Spinal cord (tissue), 9 donors: ENCODE measurements at regions not wholly inside any gene's neighbourhood (a gene's known extent, or its start where the extent isn't known, plus 50 kb on each side); places are given as distances from the start of the nearest gene placed in this dataset.
A peak's percentile ranks its signal among the peaks of the same experiment; 100 is the strongest.

Source experiments
- DNase-seq, 6 donors: peaks; one replicate each; pipeline versions ENCODE4 v3.0.0 to v3.0.0-alpha.2; 2013 to 2015; ENCODE audit warnings: low spot score in 6 of 6, low read depth in 4 of 6
- H3K27ac ChIP-seq: one replicate; pipeline ENCODE4 v1.5.1; 2013; ENCODE audit warnings: low read depth, low read length, control low read depth
- H3K27me3 ChIP-seq: one replicate; pipeline ENCODE4 v1.6.1; 2013; ENCODE audit warnings: low read length; ENCODE audit not compliant: control insufficient read depth, insufficient read depth
- H3K36me3 ChIP-seq: one replicate; pipeline ENCODE4 v1.6.1; 2013; ENCODE audit warnings: low read length; ENCODE audit not compliant: control insufficient read depth, insufficient read depth
- H3K4me1 ChIP-seq: one replicate; pipeline ENCODE4 v1.6.1; 2013; ENCODE audit warnings: low read length; ENCODE audit not compliant: control insufficient read depth, insufficient read depth
- H3K4me3 ChIP-seq: one replicate; pipeline ENCODE4 v1.5.1; 2013; ENCODE audit warnings: low read depth, low read length, control low read depth
- H3K9me3 ChIP-seq: one replicate; pipeline ENCODE4 v1.6.1; 2013; ENCODE audit warnings: low read length; ENCODE audit not compliant: control insufficient read depth, insufficient read depth
- WGBS: methylation state at CpG from one replicate; pipeline ENCODE4 v1.1.5; 2013; ENCODE audit warnings: missing lambda C conversion rate; ENCODE audit not compliant: insufficient coverage; 5-methylcytosine and 5-hydroxymethylcytosine counted together
- donor health status: healthy.

- Histone ChIP-seq H3K27ac (no peak overlapping the region), H3K4me3 (no peak overlapping the region), H3K9me3 (no peaks in the 10 kb centered on the region), H3K36me3 (no peaks in the 10 kb centered on the region), H3K27me3 (no peaks in the 10 kb centered on the region), H3K4me1 (no peaks in the 10 kb centered on the region)
- no peak for DNase-seq
- WGBS = 78% methylated on average over 2 of the region's 2 CpGs
Measured at GRCh38 chr6:23390221-23390620, 735.8 kb upstream of the NRSN1 start.

- H3K4me3 ChIP-seq = no peak overlapping the region
- H3K36me3 ChIP-seq = no peaks in the 10 kb centered on the region
- no peaks in the 10 kb centered on the region for H3K9me3 ChIP-seq
- H3K27ac ChIP-seq = no peak overlapping the region
- WGBS = 46% methylated on average over 2 of the region's 2 CpGs
- DNase-seq = peak in 2 of 6 donors; percentile 59 to 70
- H3K4me1 ChIP-seq = no peaks in the 10 kb centered on the region
- H3K27me3 ChIP-seq = no peaks in the 10 kb centered on the region
Measured at GRCh38 chr6:23394681-23395080, 731.3 kb upstream of the NRSN1 start.

GRCh38 chr6:23395381-23395780 is 730.6 kb upstream of the NRSN1 start:
- H3K27ac ChIP-seq = no peak overlapping the region
- no peaks in the 10 kb centered on the region for H3K27me3 ChIP-seq
- no peak overlapping the region for H3K4me3 ChIP-seq
- WGBS = no CpG with 5 or more reads among the region's 2 CpGs
- no peaks in the 10 kb centered on the region for H3K9me3 ChIP-seq
- no peaks in the 10 kb centered on the region for H3K36me3 ChIP-seq
- H3K4me1 ChIP-seq = no peaks in the 10 kb centered on the region
- peak in 1 of 6 donors; percentile 62 for DNase-seq

- WGBS = no CpG with 5 or more reads among the region's 3 CpGs
- Histone ChIP-seq H3K27me3 (no peaks in the 10 kb centered on the region), H3K4me1 (no peaks in the 10 kb centered on the region), H3K36me3 (no peaks in the 10 kb centered on the region), H3K9me3 (no peaks in the 10 kb centered on the region), H3K27ac (no peak overlapping the region), H3K4me3 (no peak overlapping the region)
- no peak for DNase-seq
Measured at GRCh38 chr6:23396949-23397348, 729.1 kb upstream of the NRSN1 start.

GRCh38 chr6:23403460-23403859 is 722.6 kb upstream of the NRSN1 start:
- no peak overlapping the region for H3K27ac ChIP-seq
- no peak overlapping the region for H3K4me3 ChIP-seq
- 81% methylated on average over 4 of the region's 5 CpGs for WGBS
- H3K4me1 ChIP-seq = no peaks in the 10 kb centered on the region
- H3K9me3 ChIP-seq = no peaks in the 10 kb centered on the region
- H3K27me3 ChIP-seq = no peaks in the 10 kb centered on the region
- DNase-seq = no peak
- no peaks in the 10 kb centered on the region for H3K36me3 ChIP-seq

GRCh38 chr6:23409531-23409930 is 716.5 kb upstream of the NRSN1 start:
- DNase-seq = no peak
- no peaks in the 10 kb centered on the region for H3K9me3 ChIP-seq
- no peak overlapping the region for H3K27ac ChIP-seq
- no peaks in the 10 kb centered on the region for H3K4me1 ChIP-seq
- H3K36me3 ChIP-seq = no peaks in the 10 kb centered on the region
- WGBS = 89% methylated on average over 6 of the region's 7 CpGs
- no peaks in the 10 kb centered on the region for H3K27me3 ChIP-seq
- H3K4me3 ChIP-seq = no peak overlapping the region

GRCh38 chr6:23410439-23410838 is 715.6 kb upstream of the NRSN1 start:
- DNase-seq = no peak
- H3K9me3 ChIP-seq = no peaks in the 10 kb centered on the region
- H3K36me3 ChIP-seq = no peaks in the 10 kb centered on the region
- H3K27ac ChIP-seq = no peak overlapping the region
- H3K27me3 ChIP-seq = no peaks in the 10 kb centered on the region
- H3K4me1 ChIP-seq = no peaks in the 10 kb centered on the region
- 98% methylated on average over 8 of the region's 8 CpGs for WGBS
- no peak overlapping the region for H3K4me3 ChIP-seq

GRCh38 chr6:23412770-23413169 is 713.2 kb upstream of the NRSN1 start:
- H3K9me3 ChIP-seq = no peaks in the 10 kb centered on the region
- no peaks in the 10 kb centered on the region for H3K27me3 ChIP-seq
- H3K27ac ChIP-seq = no peak overlapping the region
- DNase-seq = peak in 1 of 6 donors; percentile 38
- H3K4me3 ChIP-seq = no peak overlapping the region
- H3K4me1 ChIP-seq = no peaks in the 10 kb centered on the region
- no peaks in the 10 kb centered on the region for H3K36me3 ChIP-seq

- WGBS = 83% methylated on average over 1 of the region's 2 CpGs
- no peak overlapping the region for H3K4me3 ChIP-seq
- H3K9me3 ChIP-seq = no peaks in the 10 kb centered on the region
- no peaks in the 10 kb centered on the region for H3K36me3 ChIP-seq
- no peak for DNase-seq
- no peaks in the 10 kb centered on the region for H3K4me1 ChIP-seq
- H3K27ac ChIP-seq = no peak overlapping the region
- H3K27me3 ChIP-seq = no peaks in the 10 kb centered on the region
Measured at GRCh38 chr6:23413327-23414050, 712.5 kb upstream of the NRSN1 start.

GRCh38 chr6:23414051-23414445 is 712.0 kb upstream of the NRSN1 start:
- Histone ChIP-seq H3K27ac (no peak overlapping the region), H3K4me1 (no peaks in the 10 kb centered on the region), H3K4me3 (no peak overlapping the region), H3K9me3 (no peaks in the 10 kb centered on the region), H3K36me3 (no peaks in the 10 kb centered on the region), H3K27me3 (no peaks in the 10 kb centered on the region)
- WGBS = no CpG with 5 or more reads among the region's 2 CpGs
- DNase-seq = peak in 2 of 6 donors; percentile 50 to 69
